A549 (cell line): ENCODE measurements at regions not wholly inside any gene's neighbourhood (a gene's known extent, or its start where the extent isn't known, plus 50 kb on each side); places are given as distances from the start of the nearest gene placed in this dataset.

Experiments used
- ATAC-seq, 2 experiments: fragments of 200-7000 bp in 1 of 2; fragments of >200 bp in 1 of 2; cut with Nextera tagmentation in 1 of 2; cut with Tn5 transposase in 1 of 2; 3 replicates each; pipeline versions ENCODE4 v1.8.0 to v1.9.1; 2018 to 2020; ENCODE audit warnings: mild to moderate bottlenecking in 1 of 2, moderate library complexity in 1 of 2
- CTCF ChIA-PET: fragments of 300-600 bp; sonication (Branson Sonifier 250); formaldehyde crosslinking; extraction: SDS; loops from one replicate; lab custom pipeline; 2021; ENCODE audit warnings: antibody characterized with exemption, inconsistent platforms; lab: Yijun Ruan, JAX
- POLR2A ChIA-PET: fragments of 350-600 bp; formaldehyde crosslinking; extraction: SDS; loops from one replicate; lab custom pipeline; 2021; ENCODE audit warnings: antibody characterized with exemption, inconsistent platforms; lab: Yijun Ruan, JAX
- DNase-seq, 2 experiments: peaks; one replicate each; pipeline versions ENCODE4 v3.0.0 to v3.0.0-alpha.2; 2011 to 2016; ENCODE audit warnings: low read depth in 1 of 2, low spot score in 1 of 2
- FAIRE-seq: peaks from 2 replicates; lab custom pipeline; 2011; peaks lifted over from hg19 to GRCh38; lab: Jason Lieb, UNC
- H3K27ac ChIP-seq, 2 experiments: fragments of >200 bp; sonication (Bioruptor Twin); formaldehyde crosslinking; 3 replicates each; pipeline ENCODE4 v1.5.1; 2016 to 2017
- H3K4me1 ChIP-seq: fragments of >200 bp; sonication (Bioruptor Twin); formaldehyde crosslinking; 3 replicates; pipeline ENCODE4 v1.6.1; 2016
- H3K4me2 ChIP-seq: fragments of >200 bp; sonication (Bioruptor Twin); formaldehyde crosslinking; 3 replicates; pipeline ENCODE4 v1.6.1; 2016
- H3K4me3 ChIP-seq: fragments of >200 bp; sonication (Bioruptor Twin); formaldehyde crosslinking; 3 replicates; pipeline ENCODE4 v1.5.1; 2016
- H3K9me3 ChIP-seq: fragments of >200 bp; sonication (Bioruptor Twin); formaldehyde crosslinking; 3 replicates; pipeline ENCODE4 v1.6.1; 2016
- CBX8 ChIP-seq: fragments of 200-600 bp; sonication (generic); IDR thresholded peaks from 2 replicates; pipeline ENCODE4 v1.6.1; 2016
- CEBPB ChIP-seq, 2 experiments: fragments of >200 bp in 1 of 2; sonication (Bioruptor Twin) in 1 of 2; formaldehyde crosslinking in 1 of 2; IDR thresholded peaks; 2 replicates each; pipeline ENCODE4 v1.6.1; 2012 to 2016
- E2F6 ChIP-seq: IDR thresholded peaks from 2 replicates; pipeline ENCODE4 v1.6.1; 2012; ENCODE audit warnings: low read depth, borderline replicate concordance
- EHF ChIP-seq: fragments of 250-450 bp; sonication (Bioruptor Pico); IDR thresholded peaks from 2 replicates; pipeline ENCODE4 v1.5.0; 2020; ENCODE audit warnings: mild to moderate bottlenecking
- EHMT2 ChIP-seq: fragments of 200-600 bp; sonication (generic); IDR thresholded peaks from 2 replicates; pipeline ENCODE4 v1.6.1; 2016; ENCODE audit warnings: antibody characterized with exemption, low read depth, mild to moderate bottlenecking, moderate library complexity
- EP300 ChIP-seq, 2 experiments: fragments of >200 bp; sonication (Bioruptor Twin); formaldehyde crosslinking; IDR thresholded peaks; 2 replicates in 1 of 2; 3 replicates in 1 of 2; pipeline ENCODE4 v1.6.1; 2016 to 2017
- FOXS1 ChIP-seq: fragments of 250-450 bp; sonication (Bioruptor Pico); IDR thresholded peaks from 2 replicates; pipeline ENCODE4 v1.5.0; 2020; ENCODE audit warnings: mild to moderate bottlenecking, moderate library complexity
- HEYL ChIP-seq: fragments of 250-450 bp; sonication (Bioruptor Pico); IDR thresholded peaks from 2 replicates; pipeline ENCODE4 v1.8.0; 2021; ENCODE audit warnings: mild to moderate bottlenecking, moderate library complexity
- HMGXB4 ChIP-seq: fragments of 250-450 bp; sonication (Bioruptor Pico); IDR thresholded peaks from 2 replicates; pipeline ENCODE4 v1.5.0; 2021; ENCODE audit warnings: mild to moderate bottlenecking, moderate library complexity, borderline replicate concordance
- HOXA7 ChIP-seq: fragments of 250-450 bp; sonication (Bioruptor Pico); IDR thresholded peaks from 2 replicates; pipeline ENCODE4 v1.5.0; 2020; ENCODE audit warnings: mild to moderate bottlenecking, moderate library complexity
- JUN ChIP-seq, 2 experiments: fragments of >200 bp; sonication (Bioruptor Twin); formaldehyde crosslinking; IDR thresholded peaks; 2 replicates in 1 of 2; 3 replicates in 1 of 2; pipeline ENCODE4 v1.6.1; 2016 to 2017
- MAX ChIP-seq: IDR thresholded peaks from 2 replicates; pipeline ENCODE4 v1.6.1; 2012
- MAZ ChIP-seq: fragments of 150-350 bp; IDR thresholded peaks from 2 replicates; pipeline ENCODE4 v1.6.1; 2014; ENCODE audit warnings: antibody characterized with exemption, low read depth, low read length, borderline replicate concordance
- MYC ChIP-seq: IDR thresholded peaks from 2 replicates; pipeline ENCODE4 v1.6.1; 2012; ENCODE audit warnings: mild to moderate bottlenecking, inconsistent platforms, low read length, improper control_type of control experiment, borderline replicate concordance
- NPAS2 ChIP-seq: fragments of 250-450 bp; sonication (Bioruptor Pico); IDR thresholded peaks from 2 replicates; pipeline ENCODE4 v1.8.0; 2022; ENCODE audit warnings: mild to moderate bottlenecking, moderate library complexity, borderline replicate concordance
- PHF8 ChIP-seq: fragments of 200-600 bp; sonication (generic); IDR thresholded peaks from 2 replicates; pipeline ENCODE4 v1.6.1; 2016; ENCODE audit warnings: low read depth, mild to moderate bottlenecking, antibody characterized with exemption, moderate library complexity, borderline replicate concordance
- RAD21 ChIP-seq, 2 experiments: fragments of >200 bp in 1 of 2; sonication (Bioruptor Twin) in 1 of 2; formaldehyde crosslinking in 1 of 2; IDR thresholded peaks in 1 of 2; conservative IDR thresholded peaks in 1 of 2; 2 replicates in 1 of 2; 3 replicates in 1 of 2; pipeline ENCODE4 v1.6.1; 2012 to 2018; ENCODE audit warnings: inconsistent platforms in 1 of 2
- SREBF2 ChIP-seq: fragments of 450-650 bp; IDR thresholded peaks from 2 replicates; pipeline ENCODE4 v1.6.1; 2014; ENCODE audit warnings: mild to moderate bottlenecking, moderate library complexity
- WGBS: methylation state at CpG from one replicate; pipeline ENCODE4 v1.1.6; 2017; ENCODE audit errors: missing lambda C conversion rate; 5-methylcytosine and 5-hydroxymethylcytosine counted together
- TF ChIP-seq, protein P1 (sequence below): fragments of 200-600 bp; sonication (generic); IDR thresholded peaks from 2 replicates; pipeline ENCODE4 v1.6.1; 2016; ENCODE audit warnings: antibody characterized with exemption, mild to moderate bottlenecking, moderate library complexity

- TF ChIP-seq E2F6: no peak
- TF ChIP-seq, all 56 proteins: peak for 0
These were observed 457.4 kb upstream of the ATP2B1 start (continued) for GRCh38 chr12:90166012-90166411.

- H3K4me3 ChIP-seq: no peak overlapping the region
- WGBS: 26% methylated on average over 3 of the region's 3 CpGs
- H3K4me1 ChIP-seq: no peaks in the 10 kb centered on the region
- DNase-seq (peak in 1 of 2 experiments; percentile 10), FAIRE-seq (no peak), ATAC-seq (peak in 1 of 2 experiments; percentile 38; a peak in 2 of 6 replicates)
- no peak overlapping the region for H3K4me2 ChIP-seq
- H3K27ac ChIP-seq: no peak overlapping the region
- ChIA-PET CTCF (no interaction called here), POLR2A (no interaction called here)
- H3K9me3 ChIP-seq: no peaks in the 10 kb centered on the region
- TF ChIP-seq EP300 (IDR thresholded peaks at IDR 0.05) (no peak), MAX (no peak), EHF (no peak), HEYL (no peak), RAD21 (conservative IDR thresholded peaks at IDR 0.05 in 1 of 2, IDR thresholded peaks at IDR 0.05 in 1 of 2) (peak; percentile 23 to 49; a peak in 2 of 5 replicates), JUN (IDR thresholded peaks at IDR 0.05) (no peak)
- TF ChIP-seq, protein P1, sequence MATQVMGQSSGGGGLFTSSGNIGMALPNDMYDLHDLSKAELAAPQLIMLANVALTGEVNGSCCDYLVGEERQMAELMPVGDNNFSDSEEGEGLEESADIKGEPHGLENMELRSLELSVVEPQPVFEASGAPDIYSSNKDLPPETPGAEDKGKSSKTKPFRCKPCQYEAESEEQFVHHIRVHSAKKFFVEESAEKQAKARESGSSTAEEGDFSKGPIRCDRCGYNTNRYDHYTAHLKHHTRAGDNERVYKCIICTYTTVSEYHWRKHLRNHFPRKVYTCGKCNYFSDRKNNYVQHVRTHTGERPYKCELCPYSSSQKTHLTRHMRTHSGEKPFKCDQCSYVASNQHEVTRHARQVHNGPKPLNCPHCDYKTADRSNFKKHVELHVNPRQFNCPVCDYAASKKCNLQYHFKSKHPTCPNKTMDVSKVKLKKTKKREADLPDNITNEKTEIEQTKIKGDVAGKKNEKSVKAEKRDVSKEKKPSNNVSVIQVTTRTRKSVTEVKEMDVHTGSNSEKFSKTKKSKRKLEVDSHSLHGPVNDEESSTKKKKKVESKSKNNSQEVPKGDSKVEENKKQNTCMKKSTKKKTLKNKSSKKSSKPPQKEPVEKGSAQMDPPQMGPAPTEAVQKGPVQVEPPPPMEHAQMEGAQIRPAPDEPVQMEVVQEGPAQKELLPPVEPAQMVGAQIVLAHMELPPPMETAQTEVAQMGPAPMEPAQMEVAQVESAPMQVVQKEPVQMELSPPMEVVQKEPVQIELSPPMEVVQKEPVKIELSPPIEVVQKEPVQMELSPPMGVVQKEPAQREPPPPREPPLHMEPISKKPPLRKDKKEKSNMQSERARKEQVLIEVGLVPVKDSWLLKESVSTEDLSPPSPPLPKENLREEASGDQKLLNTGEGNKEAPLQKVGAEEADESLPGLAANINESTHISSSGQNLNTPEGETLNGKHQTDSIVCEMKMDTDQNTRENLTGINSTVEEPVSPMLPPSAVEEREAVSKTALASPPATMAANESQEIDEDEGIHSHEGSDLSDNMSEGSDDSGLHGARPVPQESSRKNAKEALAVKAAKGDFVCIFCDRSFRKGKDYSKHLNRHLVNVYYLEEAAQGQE: no peak
These were observed 455.3 kb upstream of the ATP2B1 start for GRCh38 chr12:90163975-90164374.

- Histone ChIP-seq H3K27ac (no peak overlapping the region), H3K4me2 (no peak overlapping the region), H3K4me1 (no peaks in the 10 kb centered on the region), H3K4me3 (no peak overlapping the region), H3K9me3 (no peaks in the 10 kb centered on the region)
- FAIRE-seq (no peak), DNase-seq (no peak), ATAC-seq (no peak)
- WGBS: 77% methylated on average over 5 of the region's 5 CpGs
- TF ChIP-seq HMGXB4 (no peak), SREBF2 (no peak), HOXA7 (CRISPR knock-in tag) (no peak), JUN (IDR thresholded peaks at IDR 0.05) (no peak), PHF8 (no peak), EHF (no peak), MYC (no peak)
- POLR2A ChIA-PET: no interaction called here
- CTCF ChIA-PET: no interaction called here
These were observed 445.2 kb upstream of the ATP2B1 start for GRCh38 chr12:90153827-90154226.

DNA sequence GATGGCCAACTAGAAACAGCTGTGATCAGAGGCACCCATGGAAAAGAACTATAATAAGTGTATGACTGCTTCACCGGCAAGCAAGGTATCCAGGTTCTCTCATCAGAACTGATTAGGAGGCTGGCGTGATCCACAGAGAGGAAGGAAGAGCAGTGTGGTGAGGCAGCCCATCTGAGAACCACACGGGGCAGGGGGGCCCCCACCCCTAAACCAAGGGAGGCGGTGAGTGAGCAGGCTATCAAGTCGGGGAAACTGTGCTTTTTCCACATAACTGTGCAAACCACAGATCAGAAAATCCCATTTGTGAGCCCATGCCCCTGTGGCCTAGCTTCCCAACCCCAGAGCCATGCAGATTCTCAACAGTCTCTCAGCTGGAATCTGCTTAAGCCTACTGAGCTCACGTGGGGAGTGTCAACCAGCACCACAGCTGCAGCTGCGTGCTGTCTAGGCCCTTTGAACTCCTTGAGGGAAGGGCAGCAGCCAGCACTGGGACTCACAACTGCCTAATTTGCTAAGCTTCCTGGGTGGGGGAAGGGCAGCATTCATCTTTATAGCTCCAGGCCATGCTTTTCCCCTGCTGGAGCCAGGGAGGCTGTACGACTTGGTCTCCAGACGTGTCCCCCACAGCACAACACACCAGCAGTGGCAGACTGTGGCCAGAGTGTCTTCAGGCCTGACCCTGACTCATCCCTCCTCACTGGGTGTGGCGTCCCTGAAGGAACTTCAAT lies 444.4 kb upstream of the ATP2B1 start:
- H3K4me2 ChIP-seq: no peak overlapping the region
- ATAC-seq (no peak), DNase-seq (no peak), FAIRE-seq (no peak)
- H3K27ac ChIP-seq: no peak overlapping the region
- 69% methylated on average over 10 of the region's 10 CpGs for WGBS
- no peak overlapping the region for H3K4me3 ChIP-seq
- ChIA-PET CTCF (no interaction called here), POLR2A (no interaction called here)
- H3K9me3 ChIP-seq: no peaks in the 10 kb centered on the region
- TF ChIP-seq MYC: no peak
- TF ChIP-seq EHMT2: no peak
- no peak for TF ChIP-seq PHF8
- TF ChIP-seq HMGXB4: no peak
- no peak for TF ChIP-seq NPAS2 (CRISPR knock-in tag)
- TF ChIP-seq FOXS1 (CRISPR knock-in tag): no peak
- TF ChIP-seq CBX8: no peak
- TF ChIP-seq CEBPB (IDR thresholded peaks at IDR 0.05): no peak
- TF ChIP-seq EHF: no peak
- no peak for TF ChIP-seq MAZ
- H3K4me1 ChIP-seq: no peaks in the 10 kb centered on the region
